AG09319 (cell line): ENCODE measurements at regions not wholly inside any gene's neighbourhood (a gene's known extent, or its start where the extent isn't known, plus 50 kb on each side); places are given as distances from the start of the nearest gene placed in this dataset.
"Not testable (repeated sequence)": the region's sequence is repeated elsewhere in the genome, so short reads cannot be mapped to it uniquely, and the experiment has no call there.

ENCODE experiments used
- DNase-seq: peaks from one replicate; pipeline ENCODE4 v3.0.0-alpha.2; 2010; ENCODE audit warnings: low read depth; ENCODE audit errors: extremely low read depth
- TF ChIP-seq, protein P1 (sequence below): IDR thresholded peaks from 2 replicates; pipeline ENCODE4 v1.5.1; 2011; ENCODE audit warnings: low read depth, mild to moderate bottlenecking, inconsistent platforms, low read length, moderate library complexity

DNA sequence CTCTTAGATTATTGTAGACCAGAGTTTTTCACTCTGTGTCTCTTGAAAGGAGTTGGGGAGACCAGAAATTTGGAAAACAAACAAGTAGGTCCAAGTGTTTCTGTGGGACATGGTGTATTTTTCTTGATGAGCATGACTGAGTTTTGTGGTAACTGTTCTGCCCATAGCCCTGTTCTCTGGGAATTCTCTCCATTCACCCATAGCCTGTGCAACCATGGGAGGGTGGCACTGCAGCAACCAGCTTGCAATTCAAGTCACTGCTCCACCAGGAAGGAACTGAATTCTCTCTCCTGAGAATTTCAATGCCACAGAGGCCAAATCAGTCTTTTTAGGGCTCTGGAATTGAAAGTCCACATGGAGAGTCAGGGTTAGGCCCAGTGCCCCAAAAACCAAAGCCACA, 475.3 kb upstream of the TRPC7 start:
- no peak for DNase-seq
- TF ChIP-seq, protein P1, sequence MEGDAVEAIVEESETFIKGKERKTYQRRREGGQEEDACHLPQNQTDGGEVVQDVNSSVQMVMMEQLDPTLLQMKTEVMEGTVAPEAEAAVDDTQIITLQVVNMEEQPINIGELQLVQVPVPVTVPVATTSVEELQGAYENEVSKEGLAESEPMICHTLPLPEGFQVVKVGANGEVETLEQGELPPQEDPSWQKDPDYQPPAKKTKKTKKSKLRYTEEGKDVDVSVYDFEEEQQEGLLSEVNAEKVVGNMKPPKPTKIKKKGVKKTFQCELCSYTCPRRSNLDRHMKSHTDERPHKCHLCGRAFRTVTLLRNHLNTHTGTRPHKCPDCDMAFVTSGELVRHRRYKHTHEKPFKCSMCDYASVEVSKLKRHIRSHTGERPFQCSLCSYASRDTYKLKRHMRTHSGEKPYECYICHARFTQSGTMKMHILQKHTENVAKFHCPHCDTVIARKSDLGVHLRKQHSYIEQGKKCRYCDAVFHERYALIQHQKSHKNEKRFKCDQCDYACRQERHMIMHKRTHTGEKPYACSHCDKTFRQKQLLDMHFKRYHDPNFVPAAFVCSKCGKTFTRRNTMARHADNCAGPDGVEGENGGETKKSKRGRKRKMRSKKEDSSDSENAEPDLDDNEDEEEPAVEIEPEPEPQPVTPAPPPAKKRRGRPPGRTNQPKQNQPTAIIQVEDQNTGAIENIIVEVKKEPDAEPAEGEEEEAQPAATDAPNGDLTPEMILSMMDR, result no peak

DNA sequence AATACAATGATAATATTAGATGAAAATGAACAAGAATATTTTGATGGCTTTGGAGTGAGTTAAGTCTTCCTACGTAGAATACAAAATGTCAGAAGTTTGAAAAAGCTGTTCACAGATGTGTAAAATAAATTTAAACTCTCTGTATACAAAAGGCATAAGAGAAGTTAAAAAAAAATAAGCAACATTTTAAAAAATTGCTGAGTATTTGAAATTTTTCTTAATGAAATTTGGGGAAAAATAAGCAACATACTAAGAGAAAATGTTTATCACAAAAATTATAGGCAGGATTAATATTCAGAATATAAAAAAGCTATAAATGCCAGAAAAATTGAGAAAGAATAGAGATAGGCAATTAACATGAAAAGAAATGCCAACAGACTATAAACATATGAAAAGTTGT, 470.7 kb upstream of the TRPC7 start:
- TF ChIP-seq, protein P1, result no peak
- DNase-seq, result no peak

DNA sequence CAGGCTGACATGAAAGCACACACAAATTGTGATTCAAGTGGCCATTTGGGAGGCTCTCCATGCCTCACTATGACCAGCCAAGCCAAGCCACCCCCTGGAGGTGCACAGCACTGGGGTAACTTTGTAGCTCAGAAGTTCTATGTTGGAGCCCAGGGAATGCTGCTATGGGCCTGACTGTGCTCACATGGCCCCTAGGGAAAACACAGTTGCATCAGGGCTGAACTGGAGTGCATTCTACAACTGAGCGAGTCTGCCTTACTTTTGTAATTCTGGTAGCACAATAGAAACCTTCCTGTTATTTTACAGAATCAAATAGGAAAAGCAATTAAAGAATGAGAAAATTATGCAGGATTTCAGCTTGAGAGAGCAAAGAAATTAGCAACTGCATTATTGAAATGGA, 455.5 kb upstream of the TRPC7 start:
- TF ChIP-seq, protein P1, result no peak

DNA sequence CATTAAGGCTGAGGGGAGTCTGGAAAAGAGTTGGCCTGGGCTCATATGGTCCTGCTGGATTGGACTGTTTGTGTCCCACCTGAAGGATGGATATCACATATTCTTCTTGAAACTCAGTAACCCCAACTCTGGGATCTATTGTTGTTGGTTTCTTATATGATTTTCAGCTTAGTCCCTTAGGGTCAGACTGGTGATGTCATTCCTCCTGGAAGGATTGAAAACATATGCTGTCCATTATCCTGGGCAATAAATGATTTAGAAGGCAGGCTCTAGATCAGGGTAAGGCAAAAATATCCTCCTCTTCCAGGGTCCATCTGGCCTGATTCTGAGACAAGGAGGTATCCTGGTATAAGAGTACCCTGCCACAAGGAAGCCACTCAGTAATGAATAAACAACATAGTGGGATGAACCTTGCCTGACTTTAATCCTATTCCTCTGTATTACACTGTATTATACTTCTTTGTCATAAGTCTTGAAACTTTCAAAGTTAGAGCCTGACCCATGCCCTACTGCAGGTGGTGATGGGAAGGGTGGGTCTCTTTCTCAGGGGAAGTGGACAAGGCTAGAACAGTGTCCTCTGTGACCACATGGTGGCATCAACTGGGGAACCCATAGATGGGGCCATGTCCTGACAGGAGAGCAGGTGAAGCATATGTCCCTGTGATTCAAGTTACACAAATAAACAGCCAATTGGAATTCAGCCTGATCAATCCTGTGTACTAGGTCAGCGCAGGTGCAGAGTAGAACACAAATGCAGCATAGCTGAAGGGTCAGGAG, 454.4 kb upstream of the TRPC7 start:
- no peak for DNase-seq
- TF ChIP-seq, protein P1, result no peak

More for the DNA sequence above, 455.5 kb upstream of the TRPC7 start:
- DNase-seq, result no peak

DNA sequence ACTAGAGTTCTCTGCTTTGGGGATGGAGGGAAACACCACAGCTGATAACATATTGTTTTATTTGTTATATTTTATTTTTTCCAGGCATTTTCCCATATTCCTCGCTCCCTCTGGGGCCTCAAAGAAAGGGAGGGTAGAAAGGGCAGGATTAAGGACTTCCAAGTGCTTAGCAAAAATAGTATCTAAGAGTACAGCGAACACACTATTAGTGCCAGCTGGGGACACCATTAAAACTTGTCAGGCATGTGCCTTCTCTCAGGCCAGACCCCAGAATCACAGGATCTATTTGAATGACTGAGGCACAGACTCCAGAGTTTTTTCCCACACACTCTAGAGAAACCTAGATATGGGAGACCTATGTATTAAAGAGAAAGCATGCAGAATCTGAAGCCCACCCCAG, 451.0 kb upstream of the TRPC7 start:
- DNase-seq, result no peak
- TF ChIP-seq, protein P1, result no peak

DNA sequence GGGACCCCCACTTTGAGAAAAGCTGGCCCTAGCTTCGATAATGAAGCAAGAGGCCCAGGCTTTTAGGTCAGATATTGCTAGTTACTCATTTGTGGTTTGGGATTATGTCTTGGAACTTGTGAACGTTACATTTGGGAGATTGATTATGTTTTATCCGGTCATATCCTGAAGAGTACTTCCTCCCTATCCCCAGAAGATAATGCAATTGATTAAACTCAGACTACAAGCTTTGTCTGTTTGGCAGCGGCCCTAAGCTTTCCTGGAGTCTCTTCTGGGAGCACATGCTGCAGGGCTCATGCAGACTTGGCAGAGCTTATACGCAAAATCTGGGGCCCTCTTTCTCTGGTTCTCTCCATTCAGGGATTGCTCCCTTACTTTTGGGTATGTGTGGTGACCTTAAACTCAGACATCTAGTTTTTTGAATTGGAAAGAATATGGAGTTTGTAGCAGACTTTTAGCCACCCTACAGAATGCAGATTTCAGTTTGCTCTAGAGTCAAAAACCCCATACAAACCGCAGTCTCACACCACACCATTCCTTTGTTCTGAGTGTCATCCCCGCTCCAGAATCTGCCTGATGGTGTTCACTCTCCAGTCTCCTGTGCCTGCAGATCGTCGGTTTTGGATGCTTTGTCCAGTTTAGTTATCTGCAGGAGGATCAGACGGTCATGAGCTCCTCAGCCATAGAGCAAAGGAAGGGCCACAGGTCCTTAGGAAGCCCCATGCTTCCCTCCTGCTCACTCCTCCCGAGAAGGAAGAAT, 449.5 kb upstream of the TRPC7 start:
- no peak for DNase-seq
- TF ChIP-seq, protein P1, result no peak

DNA sequence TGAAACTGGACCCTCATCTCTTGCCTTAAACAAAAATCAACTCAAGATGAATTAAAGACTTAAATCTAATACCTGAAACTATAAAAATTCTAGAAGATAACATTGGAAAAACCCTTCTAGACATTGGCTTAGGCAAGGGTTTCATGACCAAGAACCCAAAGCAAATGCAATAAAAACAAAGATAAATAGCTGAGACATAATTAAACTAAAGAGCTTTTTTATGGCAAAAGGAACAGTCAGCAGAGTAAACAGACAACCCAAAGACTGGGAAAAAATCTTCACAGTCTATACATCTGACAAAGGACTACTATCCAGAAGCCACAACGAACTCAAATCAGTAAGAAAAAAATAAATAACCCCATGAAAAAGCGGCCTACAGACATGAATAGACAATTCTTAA, 446.9 kb upstream of the TRPC7 start:
- not testable (repeated sequence) for DNase-seq

DNA sequence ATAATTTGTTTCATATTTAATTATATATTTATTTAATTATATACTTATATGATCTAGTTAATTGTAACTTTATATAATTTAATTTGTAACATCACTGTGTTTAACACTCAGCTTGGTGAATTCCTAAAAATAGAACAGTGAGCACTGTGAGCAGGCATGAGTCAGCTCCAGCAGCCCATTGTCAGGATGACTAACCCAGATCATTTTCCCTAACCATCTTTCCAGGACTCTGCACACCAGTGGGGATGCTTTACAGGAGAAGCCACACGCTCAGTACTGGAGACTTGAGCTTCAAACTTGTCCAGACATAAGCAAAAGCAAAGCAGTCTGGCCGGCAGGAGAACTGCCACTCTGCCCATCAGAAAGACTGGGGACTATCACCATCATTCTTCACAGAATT, 446.2 kb upstream of the TRPC7 start:
- peak; percentile 46 for DNase-seq
- TF ChIP-seq, protein P1, result no peak
